Calu3 (cell line): ENCODE measurements at regions not wholly inside any gene's neighbourhood (a gene's known extent, or its start where the extent isn't known, plus 50 kb on each side); places are given as distances from the start of the nearest gene placed in this dataset.

ENCODE experiments used
- BruUV-seq: library from RNA; stranded (reverse); fragments of 400-500 nt; replicated peaks from 2 replicates; lab custom pipeline; 2021; lab: Mats Ljungman, UMichigan
- CTCF ChIA-PET: fragments of 300-600 bp; sonication (Branson Sonifier 250); formaldehyde crosslinking; loops from one replicate; lab custom pipeline; 2022; ENCODE audit warnings: antibody characterized with exemption; lab: Charles Lee
- DNase-seq: peaks from one replicate; pipeline ENCODE4 v3.0.0; 2022
- H3K27ac Mint-ChIP-seq: one replicate; pipeline ENCODE4 v1.8.0; 2022; ENCODE audit warnings: mixed read lengths; ENCODE audit not compliant: unreplicated experiment
- H3K27me3 Mint-ChIP-seq: one replicate; pipeline ENCODE4 v1.8.0; 2022; ENCODE audit warnings: mixed read lengths; ENCODE audit not compliant: unreplicated experiment
- H3K36me3 Mint-ChIP-seq: one replicate; pipeline ENCODE4 v1.8.0; 2022; ENCODE audit warnings: mild to moderate bottlenecking, moderate library complexity, mixed read lengths; ENCODE audit not compliant: insufficient read depth, unreplicated experiment
- H3K4me1 Mint-ChIP-seq: one replicate; pipeline ENCODE4 v1.8.0; 2022; ENCODE audit warnings: mild to moderate bottlenecking, low read depth, mixed read lengths; ENCODE audit not compliant: unreplicated experiment
- H3K4me3 Mint-ChIP-seq: one replicate; pipeline ENCODE4 v1.8.0; 2022; ENCODE audit warnings: mild to moderate bottlenecking, low read depth, moderate library complexity, mixed read lengths; ENCODE audit not compliant: unreplicated experiment
- H3K9me3 Mint-ChIP-seq: one replicate; pipeline ENCODE4 v1.8.0; 2022; ENCODE audit warnings: low read depth, mixed read lengths; ENCODE audit not compliant: unreplicated experiment
- intact Hi-C: fragments of 100-400 bp; cut with micrococcal nuclease; formaldehyde crosslinking; loops from one replicate; pipeline ENCODE4 v1.10.0; 2022; ENCODE audit not compliant: unreplicated experiment
- TF ChIP-seq, protein P1 (sequence below): fragments of 200-600 bp; IDR thresholded peaks from one replicate; pipeline ENCODE4 v1.8.0; 2022; ENCODE audit warnings: antibody characterized with exemption; ENCODE audit not compliant: unreplicated experiment

DNA sequence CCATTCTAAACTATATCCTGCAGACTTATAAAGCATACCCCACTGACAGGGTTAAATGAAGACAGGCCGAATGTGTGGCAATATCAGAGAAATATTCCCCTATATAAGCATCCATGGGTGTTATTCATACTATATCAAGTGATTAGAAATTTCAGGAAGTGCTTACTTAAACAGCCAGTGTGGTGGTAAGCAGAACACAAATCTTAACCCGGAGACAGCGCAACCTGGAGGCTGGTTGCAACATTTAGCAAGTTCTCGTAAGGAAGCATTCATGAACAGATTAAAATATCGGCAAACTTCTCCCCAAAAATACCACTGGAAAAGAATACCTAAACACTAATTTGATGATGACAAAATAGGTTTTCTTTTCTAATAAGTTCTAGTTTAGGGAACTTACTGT, 261.2 kb downstream of the CBLL2 start:
- no peaks in the 10 kb centered on the region for H3K4me1 Mint-ChIP-seq
- intact Hi-C loops, result no loop called here
- DNase-seq, result no peak
- H3K9me3 Mint-ChIP-seq, result peaks cover 9% of the 10 kb centered on the region
- no peaks in the 10 kb centered on the region for H3K27me3 Mint-ChIP-seq
- H3K4me3 Mint-ChIP-seq, result no peak overlapping the region
- no peak overlapping the region for H3K27ac Mint-ChIP-seq
- no peaks in the 10 kb centered on the region for H3K36me3 Mint-ChIP-seq
- TF ChIP-seq, protein P1, sequence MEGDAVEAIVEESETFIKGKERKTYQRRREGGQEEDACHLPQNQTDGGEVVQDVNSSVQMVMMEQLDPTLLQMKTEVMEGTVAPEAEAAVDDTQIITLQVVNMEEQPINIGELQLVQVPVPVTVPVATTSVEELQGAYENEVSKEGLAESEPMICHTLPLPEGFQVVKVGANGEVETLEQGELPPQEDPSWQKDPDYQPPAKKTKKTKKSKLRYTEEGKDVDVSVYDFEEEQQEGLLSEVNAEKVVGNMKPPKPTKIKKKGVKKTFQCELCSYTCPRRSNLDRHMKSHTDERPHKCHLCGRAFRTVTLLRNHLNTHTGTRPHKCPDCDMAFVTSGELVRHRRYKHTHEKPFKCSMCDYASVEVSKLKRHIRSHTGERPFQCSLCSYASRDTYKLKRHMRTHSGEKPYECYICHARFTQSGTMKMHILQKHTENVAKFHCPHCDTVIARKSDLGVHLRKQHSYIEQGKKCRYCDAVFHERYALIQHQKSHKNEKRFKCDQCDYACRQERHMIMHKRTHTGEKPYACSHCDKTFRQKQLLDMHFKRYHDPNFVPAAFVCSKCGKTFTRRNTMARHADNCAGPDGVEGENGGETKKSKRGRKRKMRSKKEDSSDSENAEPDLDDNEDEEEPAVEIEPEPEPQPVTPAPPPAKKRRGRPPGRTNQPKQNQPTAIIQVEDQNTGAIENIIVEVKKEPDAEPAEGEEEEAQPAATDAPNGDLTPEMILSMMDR, result no peak
- no TSS peak for BruUV-seq
- CTCF ChIA-PET, result no interaction called here

DNA sequence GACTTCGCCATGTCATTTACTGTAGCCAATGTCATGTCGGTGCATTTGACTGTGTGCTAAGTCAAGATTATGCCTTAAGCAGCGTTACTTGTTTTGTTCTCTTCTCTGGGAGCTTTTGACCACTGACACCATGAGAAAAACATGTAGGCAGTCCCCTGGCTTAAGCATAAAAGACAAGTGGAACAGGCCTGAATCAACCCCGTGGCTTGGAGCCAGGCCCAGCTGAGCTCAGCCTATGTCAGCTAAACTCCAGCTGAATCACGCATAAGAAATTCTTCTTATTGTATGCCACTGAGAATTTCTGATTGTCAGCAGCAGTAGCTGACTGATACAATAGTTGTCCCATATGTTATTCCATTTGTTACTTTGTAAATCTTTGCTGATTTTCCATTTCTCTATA, 261.9 kb downstream of the CBLL2 start:
- BruUV-seq, result no TSS peak
- Mint-ChIP-seq H3K4me1 (no peaks in the 10 kb centered on the region), H3K9me3 (peaks cover 6% of the 10 kb centered on the region), H3K4me3 (no peak overlapping the region), H3K27me3 (no peaks in the 10 kb centered on the region), H3K36me3 (no peaks in the 10 kb centered on the region), H3K27ac (no peak overlapping the region)
- CTCF ChIA-PET, result no interaction called here
- DNase-seq, result no peak
- intact Hi-C loops, result no loop called here
- TF ChIP-seq, protein P1, result no peak

DNA sequence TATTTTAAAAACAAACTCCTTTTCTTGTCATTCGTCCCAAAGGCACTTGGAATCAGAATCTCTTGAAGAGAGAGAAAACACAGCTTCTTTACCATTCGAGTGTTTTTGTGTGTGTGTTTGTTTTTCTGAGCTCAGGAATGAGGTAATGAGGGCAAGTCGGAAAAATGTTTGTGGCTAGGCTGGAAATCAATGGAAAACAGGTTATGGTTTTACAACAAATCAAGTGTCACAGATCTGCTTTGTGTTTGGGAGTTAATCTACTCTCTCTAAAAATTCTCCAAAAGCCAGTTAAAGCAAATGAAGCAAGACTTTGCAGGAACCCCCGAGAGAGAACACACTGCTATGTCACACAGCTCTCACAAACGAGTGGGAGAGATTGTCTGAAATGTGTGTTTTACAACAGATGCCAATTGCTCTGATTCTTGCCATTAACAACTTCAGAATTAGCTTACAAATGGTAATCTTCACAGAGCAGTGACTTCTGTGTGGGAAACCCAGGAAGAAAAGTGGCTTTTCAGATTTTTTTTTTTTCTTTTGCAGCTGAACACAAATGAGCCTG, 264.1 kb downstream of the CBLL2 start:
- no peak overlapping the region for H3K27ac Mint-ChIP-seq
- CTCF ChIA-PET, result no interaction called here
- intact Hi-C loops, result no loop called here
- H3K36me3 Mint-ChIP-seq, result no peaks in the 10 kb centered on the region
- H3K4me3 Mint-ChIP-seq, result no peak overlapping the region
- TF ChIP-seq, protein P1, result no peak
- H3K27me3 Mint-ChIP-seq, result no peaks in the 10 kb centered on the region
- H3K9me3 Mint-ChIP-seq, result peaks cover 10% of the 10 kb centered on the region
- H3K4me1 Mint-ChIP-seq, result no peaks in the 10 kb centered on the region
- no peak for DNase-seq
- BruUV-seq, result no TSS peak

DNA sequence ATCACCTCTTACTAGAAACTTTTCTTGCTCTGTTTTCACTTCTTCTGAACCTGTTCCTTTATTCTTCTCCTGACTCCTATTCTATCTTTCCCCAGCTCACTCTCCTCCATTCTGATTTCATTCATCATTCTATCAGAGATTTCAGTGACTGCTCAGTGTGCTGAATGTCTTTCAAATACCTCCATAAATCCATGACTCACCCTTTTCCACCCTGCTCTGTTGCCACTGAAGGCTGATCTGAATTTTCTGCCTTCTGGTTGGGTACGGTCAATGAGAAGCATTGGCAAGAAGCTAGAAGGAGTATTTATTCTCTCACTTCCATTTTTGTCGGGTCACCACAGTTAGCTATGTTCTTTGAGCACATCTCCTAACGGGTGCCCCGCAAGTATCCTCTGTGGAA, 265.9 kb downstream of the CBLL2 start:
- intact Hi-C loops, result no loop called here
- H3K4me3 Mint-ChIP-seq, result no peak overlapping the region
- TF ChIP-seq, protein P1, result no peak
- no TSS peak for BruUV-seq
- H3K27ac Mint-ChIP-seq, result no peak overlapping the region
- DNase-seq, result no peak
- CTCF ChIA-PET, result no interaction called here
- H3K27me3 Mint-ChIP-seq, result no peaks in the 10 kb centered on the region
- no peaks in the 10 kb centered on the region for H3K36me3 Mint-ChIP-seq
- H3K9me3 Mint-ChIP-seq, result peaks cover 18% of the 10 kb centered on the region
- H3K4me1 Mint-ChIP-seq, result no peaks in the 10 kb centered on the region
